Effector memory CD4-positive, alpha-beta T cell (primary cell): ENCODE measurements at regions not wholly inside any gene's neighbourhood (a gene's known extent, or its start where the extent isn't known, plus 50 kb on each side); places are given as distances from the start of the nearest gene placed in this dataset.

Source experiments
- DNase-seq, 3 donors: peaks; one replicate each; pipeline ENCODE4 v3.0.0-alpha.2; 2020
- H3K27ac ChIP-seq: 2 replicates; pipeline ENCODE4 v1.7.0; 2013; ENCODE audit warnings: mild to moderate bottlenecking, low read length, moderate library complexity; ENCODE audit not compliant: insufficient read depth, poor library complexity, severe bottlenecking
- H3K27me3 ChIP-seq: replicated peaks from 2 replicates; pipeline ENCODE4 v1.7.0; 2013; ENCODE audit warnings: mild to moderate bottlenecking, low read length; ENCODE audit not compliant: insufficient read depth, control insufficient read depth, poor library complexity, severe bottlenecking
- H3K36me3 ChIP-seq: 2 replicates; pipeline ENCODE4 v1.7.0; 2013; ENCODE audit warnings: mild to moderate bottlenecking, low read length, moderate library complexity; ENCODE audit not compliant: control insufficient read depth, insufficient read depth
- H3K4me1 ChIP-seq: 2 replicates; pipeline ENCODE4 v1.7.0; 2013; ENCODE audit warnings: low read length, mild to moderate bottlenecking; ENCODE audit not compliant: control insufficient read depth, insufficient read depth, poor library complexity, severe bottlenecking
- H3K4me3 ChIP-seq: 2 replicates; pipeline ENCODE4 v1.7.0; 2013; ENCODE audit warnings: low read length, low read depth, mild to moderate bottlenecking; ENCODE audit not compliant: insufficient read depth, poor library complexity, severe bottlenecking
- H3K9me3 ChIP-seq: 2 replicates; pipeline ENCODE4 v1.7.0; 2013; ENCODE audit warnings: mild to moderate bottlenecking, low read length, moderate library complexity; ENCODE audit not compliant: control insufficient read depth

- no peaks in the 10 kb centered on the region for H3K36me3 ChIP-seq
- H3K4me1 ChIP-seq: no peaks in the 10 kb centered on the region
- no peak for DNase-seq
- no peak overlapping the region for H3K4me3 ChIP-seq
- no peak overlapping the region for H3K27ac ChIP-seq
- no peaks in the 10 kb centered on the region for H3K27me3 ChIP-seq
- no peaks in the 10 kb centered on the region for H3K9me3 ChIP-seq
Measured at GRCh38 chr4:188417181-188417580, 277.9 kb downstream of the TRIML1 start.

- no peaks in the 10 kb centered on the region for H3K9me3 ChIP-seq
- no peaks in the 10 kb centered on the region for H3K4me1 ChIP-seq
- H3K4me3 ChIP-seq: no peak overlapping the region
- DNase-seq: no peak
- no peaks in the 10 kb centered on the region for H3K36me3 ChIP-seq
- H3K27me3 ChIP-seq: no peaks in the 10 kb centered on the region
- no peak overlapping the region for H3K27ac ChIP-seq
Measured at GRCh38 chr4:188423039-188423438, 283.8 kb downstream of the TRIML1 start.

- Histone ChIP-seq H3K9me3 (no peaks in the 10 kb centered on the region), H3K4me3 (no peak overlapping the region), H3K36me3 (no peaks in the 10 kb centered on the region), H3K27ac (no peak overlapping the region), H3K4me1 (no peaks in the 10 kb centered on the region), H3K27me3 (no peaks in the 10 kb centered on the region)
- no peak for DNase-seq
Measured at GRCh38 chr4:188428935-188429334, 289.7 kb downstream of the TRIML1 start.

GRCh38 chr4:188429965-188430364 lies 290.7 kb downstream of the TRIML1 start:
- no peaks in the 10 kb centered on the region for H3K9me3 ChIP-seq
- no peak overlapping the region for H3K27ac ChIP-seq
- H3K27me3 ChIP-seq: no peaks in the 10 kb centered on the region
- H3K4me1 ChIP-seq: no peaks in the 10 kb centered on the region
- no peak overlapping the region for H3K4me3 ChIP-seq
- DNase-seq: no peak
- H3K36me3 ChIP-seq: no peaks in the 10 kb centered on the region

GRCh38 chr4:188430384-188430783 lies 291.1 kb downstream of the TRIML1 start:
- H3K4me3 ChIP-seq: no peak overlapping the region
- no peak for DNase-seq
- no peaks in the 10 kb centered on the region for H3K36me3 ChIP-seq
- no peaks in the 10 kb centered on the region for H3K9me3 ChIP-seq
- H3K27ac ChIP-seq: no peak overlapping the region
- H3K4me1 ChIP-seq: no peaks in the 10 kb centered on the region
- no peaks in the 10 kb centered on the region for H3K27me3 ChIP-seq

GRCh38 chr4:188432328-188432727 lies 293.1 kb downstream of the TRIML1 start:
- DNase-seq: no peak

GRCh38 chr4:188433741-188434315 lies 294.6 kb downstream of the TRIML1 start:
- H3K27me3 ChIP-seq: no peaks in the 10 kb centered on the region
- H3K4me1 ChIP-seq: no peaks in the 10 kb centered on the region
- H3K9me3 ChIP-seq: no peaks in the 10 kb centered on the region
- no peak overlapping the region for H3K4me3 ChIP-seq
- DNase-seq: no peak
- H3K27ac ChIP-seq: no peak overlapping the region
- no peaks in the 10 kb centered on the region for H3K36me3 ChIP-seq

More at GRCh38 chr4:188432328-188432727, 293.1 kb downstream of the TRIML1 start:
- H3K27me3 ChIP-seq: no peaks in the 10 kb centered on the region
- H3K36me3 ChIP-seq: no peaks in the 10 kb centered on the region
- no peaks in the 10 kb centered on the region for H3K4me1 ChIP-seq
- H3K9me3 ChIP-seq: no peaks in the 10 kb centered on the region
- H3K4me3 ChIP-seq: no peak overlapping the region
- H3K27ac ChIP-seq: no peak overlapping the region

- Histone ChIP-seq H3K36me3 (no peaks in the 10 kb centered on the region), H3K27ac (no peak overlapping the region), H3K27me3 (no peaks in the 10 kb centered on the region), H3K4me1 (no peaks in the 10 kb centered on the region), H3K9me3 (no peaks in the 10 kb centered on the region), H3K4me3 (no peak overlapping the region)
- no peak for DNase-seq
Measured at GRCh38 chr4:188434643-188435042, 295.4 kb downstream of the TRIML1 start.

GRCh38 chr4:188435381-188435780 lies 296.1 kb downstream of the TRIML1 start:
- no peak overlapping the region for H3K27ac ChIP-seq
- no peaks in the 10 kb centered on the region for H3K36me3 ChIP-seq
- DNase-seq: no peak
- H3K4me1 ChIP-seq: no peaks in the 10 kb centered on the region
- no peak overlapping the region for H3K4me3 ChIP-seq
- H3K27me3 ChIP-seq: no peaks in the 10 kb centered on the region
- H3K9me3 ChIP-seq: no peaks in the 10 kb centered on the region

GRCh38 chr4:188437535-188437934 lies 298.3 kb downstream of the TRIML1 start:
- Histone ChIP-seq H3K27me3 (no peaks in the 10 kb centered on the region), H3K4me1 (no peaks in the 10 kb centered on the region), H3K4me3 (no peak overlapping the region), H3K27ac (no peak overlapping the region), H3K36me3 (no peaks in the 10 kb centered on the region), H3K9me3 (no peaks in the 10 kb centered on the region)
- no peak for DNase-seq
